HEK293T (cell line): ENCODE measurements at regions not wholly inside any gene's neighbourhood (a gene's known extent, or its start where the extent isn't known, plus 50 kb on each side); places are given as distances from the start of the nearest gene placed in this dataset.

ENCODE experiments used
- ARNT ChIP-seq: fragments of 450-650 bp; IDR thresholded peaks from 2 replicates; pipeline ENCODE4 v1.6.1; 2017; ENCODE audit warnings: mild to moderate bottlenecking
- HDGF ChIP-seq: fragments of 450-650 bp; IDR thresholded peaks from 2 replicates; pipeline ENCODE4 v1.6.1; 2017; ENCODE audit warnings: antibody characterized with exemption, borderline replicate concordance
- SUZ12 ChIP-seq: fragments of 450-650 bp; IDR thresholded peaks from 2 replicates; pipeline ENCODE4 v1.6.1; 2016; ENCODE audit warnings: mild to moderate bottlenecking

- TF ChIP-seq SUZ12 (no peak), ARNT (no peak), HDGF (no peak)
These were observed 107.6 kb upstream of the ARHGEF3 start for GRCh38 chr3:56909349-56909748.
